ENCODE measurements at regions not wholly inside any gene's neighbourhood (a gene's known extent, or its start where the extent isn't known, plus 50 kb on each side); places are given as distances from the start of the nearest gene placed in this dataset.

GRCh38 chr2:240284503-240285259, 144.2 kb upstream of the OTOS start:
- no peak for DNase-seq (ENCODE audit: low spot score)

- no peak for DNase-seq (ENCODE audit: low spot score)
These were observed 145.3 kb upstream of the OTOS start for GRCh38 chr2:240285725-240286124.

- no peak for DNase-seq (ENCODE audit: low spot score)
These were observed 146.1 kb upstream of the OTOS start for GRCh38 chr2:240286596-240286995.

- DNase-seq (ENCODE audit: low spot score) = no peak
These were observed 146.6 kb upstream of the OTOS start for GRCh38 chr2:240287011-240287410.

- no peak for DNase-seq (ENCODE audit: low spot score)
These were observed 147.1 kb upstream of the OTOS start for GRCh38 chr2:240287496-240288086.

GRCh38 chr2:240288087-240288521, 147.4 kb upstream of the GPC1 start:
- DNase-seq (ENCODE audit: low spot score) = no peak

- DNase-seq (ENCODE audit: low spot score) = no peak
These were observed 145.6 kb upstream of the GPC1 start for GRCh38 chr2:240289701-240290431.

GRCh38 chr2:240290432-240291336, 144.8 kb upstream of the GPC1 start:
- DNase-seq (ENCODE audit: low spot score) = no peak

GRCh38 chr2:240291337-240292034, 144.0 kb upstream of the GPC1 start:
- DNase-seq (ENCODE audit: low spot score) = no peak

GRCh38 chr2:240292035-240292574, 143.4 kb upstream of the GPC1 start:
- no peak for DNase-seq (ENCODE audit: low spot score)

GRCh38 chr2:240292619-240293525, 142.6 kb upstream of the GPC1 start:
- no peak for DNase-seq (ENCODE audit: low spot score)

- DNase-seq (ENCODE audit: low spot score) = no peak
These were observed 141.7 kb upstream of the GPC1 start for GRCh38 chr2:240293557-240294461.

GRCh38 chr2:240294514-240294913, 140.9 kb upstream of the GPC1 start:
- DNase-seq (ENCODE audit: low spot score) = no peak

GRCh38 chr2:240295256-240296103, 140.0 kb upstream of the GPC1 start:
- no peak for DNase-seq (ENCODE audit: low spot score)

GRCh38 chr2:240296104-240296406, 139.4 kb upstream of the GPC1 start:
- DNase-seq (ENCODE audit: low spot score) = no peak

GRCh38 chr2:240296476-240297255, 138.8 kb upstream of the GPC1 start:
- no peak for DNase-seq (ENCODE audit: low spot score)
